Skeletal muscle satellite cell (primary cell): ENCODE measurements at regions not wholly inside any gene's neighbourhood (a gene's known extent, or its start where the extent isn't known, plus 50 kb on each side); places are given as distances from the start of the nearest gene placed in this dataset.
"Not testable (repeated sequence)": the region's sequence is repeated elsewhere in the genome, so short reads cannot be mapped to it uniquely, and the experiment has no call there.

Source experiments
- H3K27me3 ChIP-seq: 2 replicates; pipeline ENCODE4 v1.7.0; 2013; ENCODE audit warnings: low read length; ENCODE audit not compliant: control insufficient read depth, insufficient read depth
- H3K36me3 ChIP-seq: 2 replicates; pipeline ENCODE4 v1.7.0; 2013; ENCODE audit warnings: mild to moderate bottlenecking, control low read depth, low read length; ENCODE audit not compliant: insufficient read depth
- H3K4me1 ChIP-seq: 2 replicates; pipeline ENCODE4 v1.7.0; 2013; ENCODE audit warnings: low read length; ENCODE audit not compliant: control insufficient read depth, insufficient read depth
- H3K4me2 ChIP-seq: 2 replicates; pipeline ENCODE4 v1.7.0; 2013; ENCODE audit warnings: mild to moderate bottlenecking, low read length
- H3K4me3 ChIP-seq: 2 replicates; pipeline ENCODE4 v1.7.0; 2013; ENCODE audit warnings: low read length
- H3K9ac ChIP-seq: 2 replicates; pipeline ENCODE4 v1.7.0; 2013; ENCODE audit warnings: mild to moderate bottlenecking, low read depth, low read length, moderate library complexity
- H3K9me3 ChIP-seq: replicated peaks from 2 replicates; pipeline ENCODE4 v1.7.0; 2013; ENCODE audit warnings: mild to moderate bottlenecking, control low read depth, low read length

DNA sequence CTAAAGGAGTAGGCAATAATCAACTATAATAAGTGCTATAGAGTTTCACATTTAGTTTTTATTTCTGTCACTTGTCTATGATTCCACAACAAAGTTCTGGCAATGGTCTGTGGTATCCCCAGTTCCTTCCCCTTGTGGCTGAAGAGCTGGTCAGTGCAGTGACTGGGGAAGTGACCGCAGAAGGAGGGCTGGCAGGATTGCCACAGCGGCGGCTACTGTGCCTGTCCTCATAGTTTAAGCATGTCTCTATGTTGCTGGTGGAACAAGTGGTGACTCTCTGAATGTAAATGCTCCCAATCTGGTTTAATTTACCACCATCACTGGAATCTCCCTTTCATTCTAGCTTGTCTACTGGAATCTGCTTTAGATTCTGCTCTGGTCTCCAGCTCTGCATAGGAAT lies 170.6 kb upstream of the GK2 start:
- Histone ChIP-seq H3K4me1 (no peaks in the 10 kb centered on the region), H3K9me3 (no peaks in the 10 kb centered on the region), H3K9ac (no peak overlapping the region), H3K36me3 (no peaks in the 10 kb centered on the region), H3K4me2 (no peak overlapping the region), H3K27me3 (peaks cover 4% of the 10 kb centered on the region), H3K4me3 (no peak overlapping the region)

DNA sequence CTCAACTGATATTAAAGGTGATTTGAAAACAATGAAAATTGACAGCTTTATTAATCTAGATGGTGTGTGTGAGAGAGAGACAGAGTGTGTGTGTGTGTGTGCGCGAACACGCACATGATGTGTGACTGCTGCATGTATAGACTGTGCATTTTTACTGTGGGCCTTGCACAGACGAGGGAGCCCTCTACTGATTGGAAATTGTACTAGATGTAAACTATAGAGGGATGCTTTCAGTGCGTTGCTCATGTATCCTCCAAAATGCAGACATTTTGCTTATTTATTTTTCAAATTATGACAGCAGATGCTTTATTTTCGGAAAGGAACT lies 168.4 kb upstream of the GK2 start:
- no peak overlapping the region for H3K9ac ChIP-seq
- peaks cover 4% of the 10 kb centered on the region for H3K27me3 ChIP-seq
- H3K4me2 ChIP-seq, result no peak overlapping the region
- H3K4me1 ChIP-seq, result no peaks in the 10 kb centered on the region
- H3K4me3 ChIP-seq, result no peak overlapping the region
- no peaks in the 10 kb centered on the region for H3K36me3 ChIP-seq
- no peaks in the 10 kb centered on the region for H3K9me3 ChIP-seq

- H3K36me3 ChIP-seq, result no peaks in the 10 kb centered on the region
- H3K9ac ChIP-seq, result no peak overlapping the region
- H3K9me3 ChIP-seq, result no peaks in the 10 kb centered on the region
- H3K4me1 ChIP-seq, result no peaks in the 10 kb centered on the region
- H3K4me3 ChIP-seq, result no peak overlapping the region
- no peak overlapping the region for H3K4me2 ChIP-seq
- peaks cover 4% of the 10 kb centered on the region for H3K27me3 ChIP-seq
These were observed 167.8 kb upstream of the GK2 start for GRCh38 chr4:79575709-79576428.

DNA sequence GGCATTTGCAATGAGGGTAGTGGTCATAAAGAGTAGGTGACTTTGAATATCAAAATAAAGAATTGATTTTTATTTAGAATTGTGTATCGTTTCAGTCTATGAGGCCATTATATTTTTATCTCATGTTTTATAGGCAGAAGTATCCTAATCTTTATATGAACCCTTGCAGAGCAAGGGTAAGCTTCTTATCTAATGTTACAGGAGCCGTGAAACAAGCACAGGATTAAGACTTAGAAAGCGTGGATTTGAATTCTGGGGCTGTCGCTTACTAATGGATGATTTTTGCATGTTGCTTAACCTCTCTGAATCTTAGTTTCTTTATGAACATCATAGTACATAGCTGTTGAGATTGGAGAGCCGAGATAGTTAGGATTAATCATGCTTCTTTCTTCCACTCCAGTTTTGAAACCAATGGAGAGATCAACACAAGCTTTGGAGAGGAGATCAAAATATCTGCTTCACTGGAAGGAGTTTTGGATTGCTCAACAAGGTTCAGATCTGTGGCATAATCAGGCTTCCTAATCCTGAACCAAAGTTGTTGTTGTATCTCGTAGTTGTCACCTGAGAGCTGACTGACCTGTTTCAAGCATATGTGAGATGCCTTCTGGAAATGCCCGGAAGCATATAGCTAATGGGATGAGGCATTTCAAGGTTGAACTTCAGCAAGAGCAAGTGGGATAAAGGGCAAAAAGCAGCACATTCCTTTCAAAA lies 166.9 kb upstream of the GK2 start:
- H3K4me3 ChIP-seq, result no peak overlapping the region
- no peak overlapping the region for H3K4me2 ChIP-seq
- H3K36me3 ChIP-seq, result no peaks in the 10 kb centered on the region
- no peaks in the 10 kb centered on the region for H3K9me3 ChIP-seq
- no peaks in the 10 kb centered on the region for H3K4me1 ChIP-seq
- no peak overlapping the region for H3K9ac ChIP-seq
- peaks cover 4% of the 10 kb centered on the region for H3K27me3 ChIP-seq

DNA sequence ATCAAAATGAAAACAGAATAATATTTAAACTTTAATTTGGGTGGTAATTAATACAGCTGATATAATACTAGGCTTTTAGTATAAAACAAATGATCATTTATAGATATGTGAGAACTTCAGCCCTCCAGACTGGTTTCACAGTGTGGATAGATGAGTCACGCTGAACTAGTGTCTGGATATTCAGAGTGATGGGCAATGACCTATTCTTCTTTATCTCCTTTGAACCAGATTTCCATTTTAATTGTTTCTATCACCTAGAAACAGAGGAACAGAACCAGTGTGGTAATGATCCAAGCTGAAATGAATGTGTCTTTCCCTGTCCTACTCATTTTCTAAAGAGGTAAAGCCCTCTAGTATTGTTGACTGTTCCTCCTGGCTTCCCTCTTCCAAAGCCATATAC lies 155.2 kb upstream of the GK2 start:
- H3K9me3 ChIP-seq, result no peaks in the 10 kb centered on the region
- no peak overlapping the region for H3K4me3 ChIP-seq
- H3K4me1 ChIP-seq, result no peaks in the 10 kb centered on the region
- H3K36me3 ChIP-seq, result no peaks in the 10 kb centered on the region
- no peak overlapping the region for H3K9ac ChIP-seq
- H3K4me2 ChIP-seq, result no peak overlapping the region
- H3K27me3 ChIP-seq, result no peaks in the 10 kb centered on the region

DNA sequence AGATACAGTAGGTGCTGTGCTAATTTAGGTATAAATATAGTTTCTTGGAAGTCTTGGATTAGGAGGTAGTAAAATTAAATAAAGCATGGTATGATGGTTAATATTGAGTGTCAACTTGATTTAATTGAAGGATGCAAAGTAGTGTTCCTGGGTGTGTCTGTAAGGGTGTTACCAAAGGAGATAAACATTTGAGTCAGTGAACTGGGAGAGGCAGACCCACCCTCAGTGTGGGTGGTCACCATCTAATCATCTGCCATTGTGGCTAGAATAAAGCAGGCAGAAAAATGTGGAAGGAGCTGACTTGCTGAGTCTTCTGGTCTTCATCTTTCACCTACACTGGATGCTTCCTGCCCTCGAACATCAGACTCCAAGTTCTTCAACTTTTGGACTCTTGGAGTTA lies 153.7 kb upstream of the GK2 start:
- Histone ChIP-seq H3K4me1 (no peaks in the 10 kb centered on the region), H3K36me3 (no peaks in the 10 kb centered on the region), H3K9me3 (no peaks in the 10 kb centered on the region), H3K9ac (no peak overlapping the region), H3K4me2 (no peak overlapping the region), H3K27me3 (no peaks in the 10 kb centered on the region), H3K4me3 (no peak overlapping the region)

DNA sequence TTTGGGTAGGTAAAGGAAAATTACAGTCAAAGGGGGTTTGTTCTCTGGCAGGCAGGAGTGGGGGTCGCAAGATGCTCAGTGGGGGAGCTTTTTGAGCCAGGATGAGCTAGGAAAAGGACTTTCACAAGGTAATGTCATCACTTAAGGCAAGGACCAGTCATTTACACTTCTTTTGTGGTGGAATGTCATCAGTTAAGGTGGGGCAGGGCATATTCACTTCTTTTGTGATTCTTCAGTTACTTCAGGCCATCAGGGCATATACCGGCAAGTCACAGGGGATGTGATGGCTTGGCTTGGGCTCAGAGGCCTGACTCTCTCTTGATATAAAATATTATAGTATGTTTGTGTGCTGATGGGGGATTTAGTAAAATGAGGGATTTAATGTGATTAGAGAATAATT lies 151.4 kb upstream of the GK2 start:
- H3K9ac ChIP-seq, H3K27me3 ChIP-seq, H3K4me3 ChIP-seq, H3K9me3 ChIP-seq, H3K4me1 ChIP-seq, H3K4me2 ChIP-seq, H3K36me3 ChIP-seq: not testable (repeated sequence)

DNA sequence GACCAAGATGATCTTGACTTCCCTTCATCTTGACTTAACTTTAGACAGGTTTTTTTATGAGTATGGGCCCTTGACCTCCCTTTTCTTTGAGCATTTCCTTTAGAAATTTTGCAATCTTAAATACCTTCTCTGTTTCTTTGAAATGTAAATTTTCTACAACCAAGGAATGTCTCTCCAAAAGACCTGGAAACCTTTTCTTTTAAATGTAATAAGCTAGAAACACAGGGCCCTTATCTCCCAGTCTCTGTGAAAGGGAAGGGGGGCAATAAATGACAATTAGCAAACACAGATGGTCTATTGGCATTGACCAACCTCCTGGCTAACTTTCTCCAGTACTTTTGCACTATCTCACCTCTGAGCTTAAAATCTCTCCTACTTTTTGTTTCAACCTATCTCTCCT lies 144.3 kb upstream of the GK2 start:
- H3K27me3 ChIP-seq, result no peaks in the 10 kb centered on the region
- H3K36me3 ChIP-seq, result no peaks in the 10 kb centered on the region
- no peaks in the 10 kb centered on the region for H3K4me1 ChIP-seq
- H3K9me3 ChIP-seq, result no peaks in the 10 kb centered on the region
- H3K4me2 ChIP-seq, result no peak overlapping the region
- no peak overlapping the region for H3K9ac ChIP-seq
- H3K4me3 ChIP-seq, result no peak overlapping the region

- no peaks in the 10 kb centered on the region for H3K27me3 ChIP-seq
- no peak overlapping the region for H3K9ac ChIP-seq
- H3K36me3 ChIP-seq, result no peaks in the 10 kb centered on the region
- no peaks in the 10 kb centered on the region for H3K4me1 ChIP-seq
- H3K4me3 ChIP-seq, result no peak overlapping the region
- no peak overlapping the region for H3K4me2 ChIP-seq
- H3K9me3 ChIP-seq, result no peaks in the 10 kb centered on the region
These were observed 143.5 kb upstream of the GK2 start for GRCh38 chr4:79551555-79551954.

DNA sequence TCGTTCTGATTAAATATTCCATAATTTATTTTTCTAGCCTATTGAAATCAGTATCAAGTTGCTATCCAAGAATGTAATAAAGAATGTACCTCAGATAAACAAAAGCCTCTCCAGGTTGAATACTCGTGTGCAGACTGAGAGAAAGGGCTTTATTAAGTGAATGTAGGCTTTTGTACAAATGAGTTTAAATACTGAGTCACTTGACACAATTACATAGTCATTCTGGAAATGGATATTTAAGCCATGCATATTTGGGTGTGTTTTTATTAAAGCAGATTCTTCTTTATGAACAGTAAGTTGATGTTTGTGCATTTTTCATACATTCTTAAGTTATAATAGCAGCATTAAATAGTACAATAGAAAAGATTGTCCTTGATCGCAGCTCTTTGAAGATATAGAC lies 139.8 kb upstream of the GK2 start:
- no peaks in the 10 kb centered on the region for H3K4me1 ChIP-seq
- H3K9ac ChIP-seq, result no peak overlapping the region
- H3K36me3 ChIP-seq, result no peaks in the 10 kb centered on the region

DNA sequence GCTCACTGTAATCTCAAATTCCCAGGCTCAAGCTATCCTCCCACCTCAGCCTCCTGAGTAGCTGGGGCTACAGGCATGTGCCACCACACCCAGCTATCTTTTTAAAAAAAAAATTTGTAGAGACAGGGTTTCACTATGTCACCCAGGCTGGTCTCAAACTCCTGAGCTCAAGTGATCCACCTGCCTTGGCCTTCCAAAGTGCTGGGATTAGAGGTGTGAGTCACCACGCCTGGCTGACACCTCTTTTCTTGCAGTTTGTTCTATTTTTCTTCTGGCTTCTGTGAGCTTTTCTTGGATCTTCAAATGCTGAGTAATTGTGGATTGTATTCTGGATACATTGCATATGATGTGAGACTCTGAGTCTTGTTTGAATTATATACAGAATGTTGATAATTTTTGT lies 137.3 kb upstream of the GK2 start:
- not testable (repeated sequence) for H3K4me3 ChIP-seq, H3K4me2 ChIP-seq, H3K4me1 ChIP-seq, H3K9ac ChIP-seq, H3K36me3 ChIP-seq, H3K27me3 ChIP-seq, H3K9me3 ChIP-seq

More for the DNA sequence above, 139.8 kb upstream of the GK2 start:
- no peaks in the 10 kb centered on the region for H3K9me3 ChIP-seq
- no peak overlapping the region for H3K4me3 ChIP-seq
- H3K4me2 ChIP-seq, result no peak overlapping the region
- H3K27me3 ChIP-seq, result no peaks in the 10 kb centered on the region

GRCh38 chr4:79540143-79540542 lies 132.1 kb upstream of the GK2 start:
- H3K9me3 ChIP-seq, result no peaks in the 10 kb centered on the region
- H3K4me3 ChIP-seq, result no peak overlapping the region
- no peak overlapping the region for H3K4me2 ChIP-seq
- H3K27me3 ChIP-seq, result no peaks in the 10 kb centered on the region
- no peak overlapping the region for H3K9ac ChIP-seq
- no peaks in the 10 kb centered on the region for H3K4me1 ChIP-seq
- no peaks in the 10 kb centered on the region for H3K36me3 ChIP-seq
